Right lobe of liver (tissue), 6 donors: ENCODE measurements at regions not wholly inside any gene's neighbourhood (a gene's known extent, or its start where the extent isn't known, plus 50 kb on each side); places are given as distances from the start of the nearest gene placed in this dataset.

Experiments used
- ATAC-seq, 4 donors: fragments of 200-7000 bp; cut with Tn5 transposase; one replicate each; pipeline ENCODE4 v1.9.1; 2020; ENCODE audit warnings: mild to moderate bottlenecking in 4 of 4, moderate library complexity in 4 of 4
- DNase-seq, 3 donors: peaks; one replicate each; pipeline ENCODE4 v3.0.0-alpha.2; 2020
- H3K27ac ChIP-seq, 3 donors: fragments of 200-600 bp; one replicate each; pipeline ENCODE4 v1.8.0; 2022
- H3K27me3 ChIP-seq, 2 donors: fragments of 200-600 bp; one replicate each; pipeline ENCODE4 v1.8.0; 2022
- H3K36me3 ChIP-seq, 4 donors: fragments of 200-600 bp; sonication (generic) in 1 of 4; one replicate each; pipeline versions ENCODE4 v1.5.1 to v1.8.0; 2017 to 2022; ENCODE audit warnings: control low read depth in 1 of 4
- H3K4me1 ChIP-seq, 4 donors: fragments of 200-600 bp; sonication (generic) in 1 of 4; one replicate each; pipeline versions ENCODE4 v1.5.1 to v1.8.0; 2017 to 2022; ENCODE audit warnings: control low read depth in 1 of 4
- H3K4me3 ChIP-seq, 3 donors: fragments of 200-600 bp; one replicate each; pipeline ENCODE4 v1.8.0; 2022
- H3K9me3 ChIP-seq, 4 donors: fragments of 200-600 bp; sonication (generic) in 1 of 4; one replicate each; pipeline versions ENCODE4 v1.5.1 to v1.8.0; 2017 to 2022; ENCODE audit warnings: control low read depth in 1 of 4
- CTCF ChIP-seq, 4 donors: fragments of 200-600 bp in 3 of 4; fragments of 450-650 bp in 1 of 4; IDR thresholded peaks; one replicate each; pipeline versions ENCODE4 v1.5.1 to v1.8.0; 2016 to 2022; ENCODE audit warnings: antibody characterized with exemption in 4 of 4, mild to moderate bottlenecking in 2 of 4
- POLR2A ChIP-seq: fragments of 450-650 bp; IDR thresholded peaks from one replicate; pipeline ENCODE4 v1.6.1; 2017; ENCODE audit warnings: antibody characterized with exemption, mild to moderate bottlenecking
- WGBS: methylation state at CpG from one replicate; pipeline ENCODE4 v1.1.6; 2018; ENCODE audit warnings: low coverage, low lambda C conversion rate; ENCODE audit not compliant: insufficient coverage; ENCODE audit errors: missing lambda C conversion rate; 5-methylcytosine and 5-hydroxymethylcytosine counted together
- intact Hi-C, 2 donors: fragments of 100-400 bp; cut with DNase I; formaldehyde crosslinking; loops; one replicate each; pipeline versions ENCODE4 v1.11.2 to v1.14.1; 2022
- donor health status: DM: no; HTN: yes; CAD: no.
- donor health status: DM: no; HTN: no; CAD: no.
- donor health status: DM: no; HTN: no; CAD: no.
- donor health status: DM: no; HTN: yes; CAD: no.
- donor health status: DM: no; HTN: yes; CAD: no.

- Histone ChIP-seq H3K4me1 (no peaks in the 10 kb centered on the region), H3K9me3 (no peaks in the 10 kb centered on the region), H3K27me3 (no peaks in the 10 kb centered on the region), H3K27ac (no peak overlapping the region), H3K36me3 (no peaks in the 10 kb centered on the region), H3K4me3 (no peak overlapping the region)
- WGBS = 62% methylated on average over 1 of the region's 1 CpG
- no peak for ATAC-seq
- intact Hi-C loops = no loop called here
- no peak for DNase-seq
- no peak for TF ChIP-seq POLR2A
- TF ChIP-seq CTCF (IDR thresholded peaks at IDR 0.05) = no peak
These were observed 291.8 kb upstream of the GBE1 start for GRCh38 chr3:82053236-82053635.

GRCh38 chr3:82050382-82050781, 288.9 kb upstream of the GBE1 start:
- 80% methylated on average over 1 of the region's 1 CpG for WGBS
- ATAC-seq (no peak), DNase-seq (no peak)
- intact Hi-C loops = no loop called here
- H3K9me3 ChIP-seq = no peaks in the 10 kb centered on the region
- no peak overlapping the region for H3K4me3 ChIP-seq
- no peak for TF ChIP-seq CTCF (IDR thresholded peaks at IDR 0.05)
- no peak for TF ChIP-seq POLR2A
- no peaks in the 10 kb centered on the region for H3K27me3 ChIP-seq
- H3K36me3 ChIP-seq = no peaks in the 10 kb centered on the region
- H3K27ac ChIP-seq = no peak overlapping the region
- H3K4me1 ChIP-seq = no peaks in the 10 kb centered on the region

GRCh38 chr3:82048711-82049110, 287.3 kb upstream of the GBE1 start:
- Histone ChIP-seq H3K27ac (no peak overlapping the region), H3K4me3 (no peak overlapping the region), H3K27me3 (no peaks in the 10 kb centered on the region), H3K4me1 (no peaks in the 10 kb centered on the region), H3K36me3 (no peaks in the 10 kb centered on the region), H3K9me3 (no peaks in the 10 kb centered on the region)
- no peak for DNase-seq
- intact Hi-C loops = no loop called here
- ATAC-seq = no peak
- TF ChIP-seq CTCF (IDR thresholded peaks at IDR 0.05) (no peak), POLR2A (no peak)
- 37% methylated on average over 3 of the region's 3 CpGs for WGBS

- WGBS = 54% methylated on average over 4 of the region's 4 CpGs
- no peaks in the 10 kb centered on the region for H3K4me1 ChIP-seq
- intact Hi-C loops = no loop called here
These were observed 283.7 kb upstream of the GBE1 start for GRCh38 chr3:82044930-82045705.

More at GRCh38 chr3:82044930-82045705, 283.7 kb upstream of the GBE1 start:
- Histone ChIP-seq H3K9me3 (no peaks in the 10 kb centered on the region), H3K36me3 (no peaks in the 10 kb centered on the region), H3K4me3 (no peak overlapping the region), H3K27me3 (no peaks in the 10 kb centered on the region), H3K27ac (no peak overlapping the region)
- DNase-seq (no peak), ATAC-seq (no peak)
- TF ChIP-seq CTCF (IDR thresholded peaks at IDR 0.05) = no peak
